Mesendoderm (in vitro differentiated cells): ENCODE measurements at regions not wholly inside any gene's neighbourhood (a gene's known extent, or its start where the extent isn't known, plus 50 kb on each side); places are given as distances from the start of the nearest gene placed in this dataset.

Source experiments
- DNase-seq: peaks from one replicate; pipeline ENCODE4 v3.0.0; 2013
- H2AK5ac ChIP-seq: 2 replicates; pipeline ENCODE4 v1.6.1; 2013; ENCODE audit warnings: low read length, inconsistent platforms
- H2BK120ac ChIP-seq: 2 replicates; pipeline ENCODE4 v1.6.1; 2013; ENCODE audit warnings: low read depth, mild to moderate bottlenecking, low read length, moderate library complexity, mixed read lengths
- H2BK15ac ChIP-seq: replicated peaks from 2 replicates; pipeline ENCODE4 v1.6.1; 2013; ENCODE audit warnings: low read depth, mild to moderate bottlenecking, moderate library complexity
- H2BK5ac ChIP-seq: 2 replicates; pipeline ENCODE4 v1.6.1; 2013; ENCODE audit warnings: low read length, inconsistent platforms
- H3K18ac ChIP-seq: 2 replicates; pipeline ENCODE4 v1.6.1; 2013; ENCODE audit warnings: mild to moderate bottlenecking, low read length, mixed read lengths
- H3K23ac ChIP-seq: one replicate; pipeline ENCODE4 v1.6.1; 2013; ENCODE audit warnings: low read length
- H3K27ac ChIP-seq: 2 replicates; pipeline ENCODE4 v1.5.1; 2013; ENCODE audit warnings: low read depth, mild to moderate bottlenecking, inconsistent platforms, low read length, moderate library complexity
- H3K27me3 ChIP-seq: 2 replicates; pipeline ENCODE4 v1.6.1; 2013; ENCODE audit warnings: low read length, control low read depth, mild to moderate bottlenecking, inconsistent platforms; ENCODE audit not compliant: insufficient read depth, poor library complexity
- H3K36me3 ChIP-seq: 2 replicates; pipeline ENCODE4 v1.6.1; 2013; ENCODE audit warnings: low read length, inconsistent platforms; ENCODE audit not compliant: control insufficient read depth, insufficient read depth
- H3K4ac ChIP-seq: one replicate; pipeline ENCODE4 v1.6.1; 2013; ENCODE audit warnings: low read depth, mild to moderate bottlenecking, low read length, moderate library complexity
- H3K4me1 ChIP-seq: 2 replicates; pipeline ENCODE4 v1.6.1; 2013; ENCODE audit warnings: low read depth, low read length, inconsistent platforms; ENCODE audit not compliant: control insufficient read depth
- H3K4me2 ChIP-seq: 2 replicates; pipeline ENCODE4 v1.6.1; 2013; ENCODE audit warnings: low read length
- H3K4me3 ChIP-seq: 2 replicates; pipeline ENCODE4 v1.5.1; 2013; ENCODE audit warnings: mild to moderate bottlenecking, low read length
- H3K56ac ChIP-seq: one replicate; pipeline ENCODE4 v1.6.1; 2013; ENCODE audit warnings: low read length
- H3K79me1 ChIP-seq: 2 replicates; pipeline ENCODE4 v1.6.1; 2013; ENCODE audit warnings: low read length, inconsistent platforms
- H3K79me2 ChIP-seq: 2 replicates; pipeline ENCODE4 v1.6.1; 2013; ENCODE audit warnings: mild to moderate bottlenecking, low read length; ENCODE audit not compliant: control insufficient read depth, insufficient read depth
- H3K9ac ChIP-seq: 2 replicates; pipeline ENCODE4 v1.6.1; 2013; ENCODE audit warnings: low read length, inconsistent platforms
- H4K5ac ChIP-seq: one replicate; pipeline ENCODE4 v1.6.1; 2013; ENCODE audit warnings: low read length
- H4K8ac ChIP-seq: one replicate; pipeline ENCODE4 v1.6.1; 2013; ENCODE audit warnings: low read depth, mild to moderate bottlenecking, control low read depth, low read length, moderate library complexity
- WGBS: extraction: QIAGEN DNeasy Blood & Tissue Kit; methylation state at CpG from one replicate; pipeline ENCODE4 v1.1.7; 2013; ENCODE audit warnings: low lambda C conversion rate, missing lambda C conversion rate; ENCODE audit not compliant: insufficient coverage; ENCODE audit errors: extremely low coverage; 5-methylcytosine and 5-hydroxymethylcytosine counted together

DNA sequence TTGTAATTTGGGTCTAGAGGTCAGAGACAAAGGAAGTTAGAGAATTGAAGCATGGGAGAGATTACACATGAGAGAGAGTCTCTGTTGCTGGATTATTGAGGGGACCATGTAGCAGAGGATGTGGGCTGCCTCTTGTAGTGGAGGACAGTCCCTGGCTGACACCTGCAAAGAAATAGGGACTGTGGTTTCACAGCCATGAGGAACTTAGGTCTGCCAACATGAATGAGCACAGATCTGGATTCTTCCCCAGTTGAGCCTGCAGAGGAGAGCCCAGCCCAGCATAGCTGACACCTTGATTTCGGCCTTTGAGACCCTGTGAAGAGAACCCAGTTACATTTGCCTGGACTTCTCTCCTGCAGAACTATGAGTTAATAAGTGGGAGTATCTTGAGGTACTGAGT, 179.5 kb upstream of the TWIST2 start:
- no peak for DNase-seq
- H2BK120ac ChIP-seq, result no peak overlapping the region
- H3K79me2 ChIP-seq, result no peaks in the 10 kb centered on the region
- H3K79me1 ChIP-seq, result no peaks in the 10 kb centered on the region
- no peak overlapping the region for H2BK15ac ChIP-seq
- H3K36me3 ChIP-seq, result no peaks in the 10 kb centered on the region
- no peak overlapping the region for H4K8ac ChIP-seq
- H4K5ac ChIP-seq, result no peak overlapping the region
- no peak overlapping the region for H3K4ac ChIP-seq
- no peaks in the 10 kb centered on the region for H3K27me3 ChIP-seq
- H3K4me1 ChIP-seq, result no peaks in the 10 kb centered on the region
- H3K9ac ChIP-seq, result no peak overlapping the region
- no peak overlapping the region for H2BK5ac ChIP-seq
- H3K18ac ChIP-seq, result no peak overlapping the region
- no peak overlapping the region for H3K56ac ChIP-seq
- H3K27ac ChIP-seq, result no peak overlapping the region
- no CpG with 5 or more reads among the region's 1 CpG for WGBS
- H3K4me3 ChIP-seq, result no peak overlapping the region
- no peak overlapping the region for H2AK5ac ChIP-seq
- no peak overlapping the region for H3K4me2 ChIP-seq
- H3K23ac ChIP-seq, result no peak overlapping the region

DNA sequence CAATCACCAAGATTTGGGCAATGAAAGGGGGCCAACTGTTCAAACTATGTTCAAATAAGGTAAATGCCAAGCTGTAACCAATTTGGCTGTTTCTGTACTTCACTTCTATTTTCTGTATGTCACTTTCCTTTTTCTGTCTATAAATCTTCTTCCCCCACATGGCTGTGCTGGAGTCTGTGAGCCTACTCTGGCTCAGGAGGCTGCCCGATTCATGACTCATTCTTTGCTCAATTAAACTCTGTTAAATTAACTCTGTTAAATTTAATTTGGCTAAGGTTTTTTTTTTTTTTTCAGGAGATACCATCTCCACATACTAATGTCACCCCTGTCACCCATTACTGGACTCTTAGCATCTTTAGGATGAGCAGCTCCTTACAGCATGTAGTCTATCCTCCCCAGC, 178.8 kb upstream of the TWIST2 start:
- WGBS, result no CpG with 5 or more reads among the region's 1 CpG
- no peak overlapping the region for H3K18ac ChIP-seq
- H3K4me3 ChIP-seq, result no peak overlapping the region
- no peaks in the 10 kb centered on the region for H3K79me1 ChIP-seq
- no peak overlapping the region for H2BK15ac ChIP-seq
- no peak overlapping the region for H3K4me2 ChIP-seq
- H2BK120ac ChIP-seq, result no peak overlapping the region
- H4K8ac ChIP-seq, result no peak overlapping the region
- H4K5ac ChIP-seq, result no peak overlapping the region
- H3K79me2 ChIP-seq, result no peaks in the 10 kb centered on the region
- H3K4ac ChIP-seq, result no peak overlapping the region
- no peak for DNase-seq
- H3K56ac ChIP-seq, result no peak overlapping the region
- H3K4me1 ChIP-seq, result no peaks in the 10 kb centered on the region
- no peak overlapping the region for H3K9ac ChIP-seq
- no peaks in the 10 kb centered on the region for H3K36me3 ChIP-seq
- no peak overlapping the region for H3K23ac ChIP-seq
- no peaks in the 10 kb centered on the region for H3K27me3 ChIP-seq
- no peak overlapping the region for H3K27ac ChIP-seq
- H2BK5ac ChIP-seq, result no peak overlapping the region
- no peak overlapping the region for H2AK5ac ChIP-seq

DNA sequence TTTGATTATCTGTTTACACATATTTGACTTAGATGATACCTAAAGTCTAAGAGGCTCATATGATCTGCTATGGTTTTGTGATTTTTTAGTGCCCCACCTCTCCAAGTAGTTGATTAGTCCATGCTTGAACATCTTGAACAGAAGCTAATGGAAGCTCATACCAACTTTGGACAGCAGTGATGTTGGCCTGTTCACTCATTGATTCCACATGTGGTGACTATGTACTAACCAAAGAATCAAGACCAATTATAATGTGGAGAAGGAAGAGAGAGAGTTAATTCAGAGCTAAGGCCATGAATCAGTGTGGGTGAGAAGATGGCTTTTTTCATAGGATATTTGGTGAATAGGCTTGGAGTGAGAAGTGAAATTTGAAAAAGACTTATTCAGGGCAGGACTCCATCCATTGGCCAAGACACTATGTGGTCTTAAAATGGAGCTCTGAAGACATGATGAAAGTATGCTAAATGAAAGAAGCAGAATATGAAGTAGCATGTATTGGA, 178.3 kb upstream of the TWIST2 start:
- H3K27me3 ChIP-seq, result no peaks in the 10 kb centered on the region
- no peak overlapping the region for H3K4ac ChIP-seq
- no peak overlapping the region for H2BK5ac ChIP-seq
- no peak overlapping the region for H3K9ac ChIP-seq
- H3K27ac ChIP-seq, result no peak overlapping the region
- H2BK120ac ChIP-seq, result no peak overlapping the region
- no peaks in the 10 kb centered on the region for H3K4me1 ChIP-seq
- no peak overlapping the region for H2AK5ac ChIP-seq
- H3K23ac ChIP-seq, result no peak overlapping the region
- no peaks in the 10 kb centered on the region for H3K36me3 ChIP-seq
- H3K18ac ChIP-seq, result no peak overlapping the region
- H2BK15ac ChIP-seq, result no peak overlapping the region
- H4K8ac ChIP-seq, result no peak overlapping the region
- DNase-seq, result no peak
- H4K5ac ChIP-seq, result no peak overlapping the region
- no peaks in the 10 kb centered on the region for H3K79me1 ChIP-seq
- H3K56ac ChIP-seq, result no peak overlapping the region
- H3K4me2 ChIP-seq, result no peak overlapping the region
- no peaks in the 10 kb centered on the region for H3K79me2 ChIP-seq
- no peak overlapping the region for H3K4me3 ChIP-seq

DNA sequence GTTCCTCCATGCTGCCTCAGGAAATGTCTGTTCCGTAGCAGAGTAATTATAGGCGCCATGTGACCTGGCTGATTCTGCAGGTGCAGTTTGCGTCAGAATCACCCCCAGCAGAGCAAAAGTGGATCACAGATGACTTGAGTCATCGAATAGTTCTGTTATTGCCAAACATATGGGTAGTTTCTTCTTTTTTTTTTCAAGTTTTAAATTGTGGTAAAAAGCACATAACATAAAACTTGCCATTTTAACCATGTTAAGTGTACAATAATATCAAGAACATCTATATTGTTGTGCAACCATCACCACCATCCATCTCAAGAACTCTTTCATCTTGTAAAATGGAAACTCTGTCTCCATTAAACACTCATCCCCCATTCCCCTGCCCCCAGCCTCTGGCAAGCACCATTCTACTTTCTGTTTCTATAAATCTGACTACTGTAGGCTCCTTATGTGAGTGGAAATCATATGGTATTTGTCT, 177.7 kb upstream of the TWIST2 start:
- no peak for DNase-seq

DNA sequence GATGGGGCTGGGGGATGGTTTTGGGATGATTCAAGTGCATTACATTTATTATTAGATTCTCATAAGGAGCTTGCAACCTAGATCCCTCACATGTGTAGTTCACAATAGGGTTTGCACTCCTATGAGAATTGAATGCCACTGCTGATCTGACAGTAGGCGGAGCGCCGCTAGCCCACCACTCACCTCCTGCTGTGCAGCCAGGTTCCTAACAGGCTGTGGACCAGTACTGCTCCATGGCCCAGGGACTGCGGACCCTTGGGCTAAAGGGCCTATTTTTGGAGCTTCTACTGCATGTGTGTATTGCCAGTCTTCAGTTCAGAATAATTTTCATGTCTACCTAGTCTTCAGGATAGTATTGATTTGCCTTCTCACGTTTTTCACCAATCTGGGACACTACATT, 165.3 kb upstream of the TWIST2 start:
- H2AK5ac ChIP-seq, result no peak overlapping the region

More for the DNA sequence above, 177.7 kb upstream of the TWIST2 start:
- Histone ChIP-seq H3K27ac (no peak overlapping the region), H3K79me1 (no peaks in the 10 kb centered on the region), H2BK15ac (no peak overlapping the region), H2BK120ac (no peak overlapping the region), H3K79me2 (no peaks in the 10 kb centered on the region), H3K4me3 (no peak overlapping the region), H3K27me3 (no peaks in the 10 kb centered on the region), H3K4ac (no peak overlapping the region), H3K4me2 (no peak overlapping the region), H4K5ac (no peak overlapping the region), H3K4me1 (no peaks in the 10 kb centered on the region), H3K23ac (no peak overlapping the region), H3K56ac (no peak overlapping the region), H4K8ac (no peak overlapping the region), H2BK5ac (no peak overlapping the region), H3K36me3 (no peaks in the 10 kb centered on the region), H2AK5ac (no peak overlapping the region), H3K9ac (no peak overlapping the region), H3K18ac (no peak overlapping the region)
- no CpG with 5 or more reads among the region's 4 CpGs for WGBS

More for the DNA sequence above, 165.3 kb upstream of the TWIST2 start:
- Histone ChIP-seq H3K27ac (no peak overlapping the region), H3K27me3 (no peaks in the 10 kb centered on the region), H3K56ac (no peak overlapping the region), H4K8ac (no peak overlapping the region), H3K18ac (no peak overlapping the region), H3K4me2 (no peak overlapping the region), H3K23ac (no peak overlapping the region), H3K4me3 (no peak overlapping the region), H3K4ac (no peak overlapping the region), H2BK15ac (no peak overlapping the region), H3K36me3 (no peaks in the 10 kb centered on the region), H2BK120ac (no peak overlapping the region), H4K5ac (no peak overlapping the region), H2BK5ac (no peak overlapping the region), H3K9ac (no peak overlapping the region), H3K79me1 (no peaks in the 10 kb centered on the region), H3K4me1 (no peaks in the 10 kb centered on the region), H3K79me2 (no peaks in the 10 kb centered on the region)
- DNase-seq, result no peak
- no CpG with 5 or more reads among the region's 5 CpGs for WGBS
